ENCODE measurements at regions not wholly inside any gene's neighbourhood (a gene's known extent, or its start where the extent isn't known, plus 50 kb on each side); places are given as distances from the start of the nearest gene placed in this dataset.

- no peak for TF ChIP-seq EP300 (IDR thresholded peaks at IDR 0.05; ENCODE audit: borderline replicate concordance in 1 of 2, low read depth in 1 of 2, low read length in 1 of 2)
- no peak for TF ChIP-seq CTCF (IDR thresholded peaks at IDR 0.05)
Measured at GRCh38 chr3:72628065-72628464, 220.2 kb downstream of the SHQ1 start.
